ENCODE measurements at regions not wholly inside any gene's neighbourhood (a gene's known extent, or its start where the extent isn't known, plus 50 kb on each side); places are given as distances from the start of the nearest gene placed in this dataset.
"Not testable (repeated sequence)": the region's sequence is repeated elsewhere in the genome, so short reads cannot be mapped to it uniquely, and the experiment has no call there.

GRCh38 chr4:131192318-131192717, 1956.8 kb upstream of the PCDH10 start:
- DNase-seq, result no peak

DNA sequence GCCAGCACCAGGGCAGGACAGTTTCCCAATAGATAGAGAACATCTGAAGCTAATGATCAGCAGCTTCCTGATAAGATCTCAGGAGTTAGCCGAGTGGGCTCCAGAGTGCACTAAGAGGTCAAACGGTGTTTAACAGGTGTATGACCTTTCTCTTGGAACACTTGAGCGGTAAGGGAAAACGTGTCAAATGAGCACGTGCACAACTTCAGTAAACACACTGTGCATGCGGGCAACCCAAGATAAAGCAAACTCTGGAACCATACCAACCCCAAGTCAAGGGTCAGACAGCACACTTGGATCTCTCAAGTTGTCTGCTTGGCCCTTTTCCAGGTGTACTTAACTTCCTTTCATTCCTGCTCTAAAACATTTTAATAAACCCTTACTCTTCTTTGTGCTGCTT, 1941.5 kb upstream of the PCDH10 start:
- no peak for DNase-seq

DNA sequence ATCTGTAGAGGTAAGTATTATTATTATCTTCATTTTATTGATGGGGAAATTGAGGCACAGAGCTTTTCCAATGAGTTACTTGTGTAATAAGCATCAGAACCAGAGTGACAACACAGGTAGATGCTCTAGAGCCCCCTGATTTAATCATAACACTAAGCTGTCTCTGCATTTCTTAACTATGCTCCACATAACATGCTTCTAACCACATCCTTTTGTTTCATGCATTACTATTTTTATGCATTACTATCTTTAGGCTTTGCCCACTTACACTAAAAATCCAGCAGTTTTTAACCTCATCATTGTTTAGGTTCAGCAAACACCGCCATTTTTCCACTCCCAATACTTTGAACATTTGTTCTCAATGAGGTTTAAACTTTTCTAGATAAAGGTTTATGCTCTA, 1900.8 kb upstream of the PCDH10 start:
- DNase-seq, result no peak

DNA sequence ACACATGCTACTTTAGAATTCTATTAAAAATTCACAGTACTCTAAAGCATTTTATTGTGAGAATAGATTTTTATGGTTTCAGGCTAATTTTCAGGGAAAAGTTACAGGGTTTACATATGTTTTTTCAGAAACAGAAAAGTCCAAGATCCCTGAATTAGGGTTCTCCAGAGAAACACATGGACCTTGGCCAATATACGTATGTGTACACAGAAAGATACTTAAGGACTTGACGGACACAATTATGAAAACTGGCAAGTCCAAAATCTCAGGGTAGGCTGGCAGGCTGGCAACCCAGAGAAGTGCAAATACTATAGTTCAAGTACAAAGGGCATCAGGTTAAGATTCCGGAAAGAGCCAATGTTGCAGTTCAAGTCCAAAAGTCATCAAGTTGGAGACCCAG, 1897.8 kb upstream of the PCDH10 start:
- DNase-seq, result no peak

DNA sequence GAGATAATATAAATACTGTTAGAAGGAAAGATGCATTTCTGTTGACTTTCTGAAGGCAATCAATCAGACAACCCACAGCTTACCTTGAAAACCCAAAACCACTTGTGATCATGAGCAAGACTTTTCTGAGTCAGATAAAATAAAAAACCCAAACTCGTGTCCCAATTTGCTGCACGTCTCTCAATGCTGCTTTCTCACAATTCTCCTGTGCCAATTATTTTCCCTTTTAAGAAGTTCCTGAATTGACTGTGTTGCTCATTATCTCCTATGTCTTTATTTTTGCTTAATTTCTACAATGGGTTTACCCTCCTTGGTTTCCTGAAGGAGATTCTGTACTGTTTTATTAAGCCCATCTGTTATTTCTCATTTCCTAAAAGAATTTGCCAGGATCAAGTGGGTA, 1891.9 kb upstream of the PCDH10 start:
- DNase-seq, result no peak

- no peak for DNase-seq
Measured at GRCh38 chr4:131258361-131258760, 1890.7 kb upstream of the PCDH10 start.

- DNase-seq, result no peak
Measured at GRCh38 chr4:131288441-131288840, 1860.7 kb upstream of the PCDH10 start.

GRCh38 chr4:131296192-131296591, 1852.9 kb upstream of the PCDH10 start:
- DNase-seq, result no peak

- no peak for DNase-seq
Measured at GRCh38 chr4:131302108-131302507, 1847.0 kb upstream of the PCDH10 start.

GRCh38 chr4:131304686-131305085, 1844.4 kb upstream of the PCDH10 start:
- no peak for DNase-seq

- DNase-seq, result no peak
Measured at GRCh38 chr4:131309628-131310027, 1839.5 kb upstream of the PCDH10 start.

- no peak for DNase-seq
Measured at GRCh38 chr4:131316086-131316485, 1833.0 kb upstream of the PCDH10 start.

GRCh38 chr4:131337936-131338335, 1811.2 kb upstream of the PCDH10 start:
- DNase-seq, result no peak

GRCh38 chr4:131339137-131339536, 1810.0 kb upstream of the PCDH10 start:
- no peak for DNase-seq

GRCh38 chr4:131344761-131345160, 1804.3 kb upstream of the PCDH10 start:
- no peak for DNase-seq

DNA sequence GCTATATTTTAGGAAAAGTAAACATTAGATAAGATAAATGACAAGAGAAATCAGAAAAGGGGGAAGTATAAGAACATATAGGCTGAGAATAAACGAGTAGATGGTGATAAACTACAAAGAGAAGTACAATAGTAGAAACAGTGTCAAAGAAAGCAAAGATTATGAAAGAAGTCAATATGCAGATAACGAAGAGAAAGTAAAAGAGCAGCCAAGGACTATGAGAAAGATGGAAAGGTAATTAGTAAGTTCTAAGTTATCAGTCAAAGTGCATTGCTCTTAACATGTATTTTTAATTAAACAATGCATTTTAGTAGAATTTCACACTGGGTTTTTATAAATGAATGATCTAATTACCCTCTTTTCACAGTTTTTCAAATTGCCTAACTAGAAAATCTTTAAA, 1801.3 kb upstream of the PCDH10 start:
- DNase-seq, result no peak

DNA sequence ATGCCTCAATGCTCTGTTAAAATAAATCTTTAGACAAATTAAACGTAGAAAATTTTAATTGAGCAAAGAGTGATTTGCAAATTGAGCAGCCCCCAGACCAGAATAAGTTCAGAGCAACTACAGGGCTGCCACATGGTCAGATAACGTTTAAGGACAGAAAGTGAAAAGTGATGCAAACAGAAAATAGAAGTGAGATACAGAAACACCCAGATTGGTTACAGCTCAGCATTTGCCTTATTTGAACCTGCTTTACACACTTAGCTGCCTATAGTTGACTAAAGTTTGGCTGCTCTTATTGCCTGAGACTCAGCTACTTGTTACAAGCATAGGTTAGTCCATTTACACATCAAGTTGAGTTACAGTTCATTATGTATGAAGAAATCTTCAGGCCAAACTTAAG, 1800.8 kb upstream of the PCDH10 start:
- DNase-seq, result no peak

DNA sequence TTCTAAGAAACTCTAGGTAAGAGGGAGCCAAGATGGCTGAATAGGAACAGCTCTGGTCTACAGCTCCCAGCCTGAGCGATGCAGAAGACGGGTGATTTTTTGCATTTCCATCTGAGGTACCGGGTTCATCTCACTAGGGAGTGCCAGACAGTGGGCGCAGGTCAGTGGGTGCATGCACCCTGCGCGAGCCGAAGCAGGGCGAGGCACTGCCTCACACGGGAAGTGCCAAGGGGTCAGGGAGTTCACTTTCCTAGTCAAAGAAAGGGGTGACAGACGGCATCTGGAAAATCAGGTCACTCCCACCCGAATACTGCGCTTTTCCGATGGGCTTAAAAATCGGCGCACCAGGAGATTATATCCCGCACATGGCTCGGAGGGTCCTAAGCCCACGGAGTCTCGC, 1796.7 kb upstream of the PCDH10 start:
- DNase-seq, result not testable (repeated sequence)

GRCh38 chr4:131366714-131367113, 1782.4 kb upstream of the PCDH10 start:
- no peak for DNase-seq

DNA sequence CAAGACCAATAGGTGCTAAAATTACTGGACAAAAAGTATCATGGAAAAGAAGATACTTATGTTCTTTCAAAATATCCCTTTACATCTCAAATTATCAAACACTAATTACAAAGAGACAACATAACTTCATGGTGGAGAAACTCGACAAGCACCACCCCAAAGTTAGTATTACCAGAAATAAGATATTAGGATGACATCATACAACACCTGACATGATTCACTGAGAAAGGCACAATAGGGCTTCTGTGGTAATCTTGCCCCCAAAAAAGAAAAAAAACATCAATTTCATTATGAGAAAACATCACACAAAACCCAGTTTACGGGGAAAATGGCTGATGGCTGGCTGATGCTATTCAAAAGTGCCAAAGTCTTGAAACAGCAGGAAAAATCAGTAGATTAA, 1781.7 kb upstream of the PCDH10 start:
- no peak for DNase-seq

GRCh38 chr4:131370846-131371245, 1778.2 kb upstream of the PCDH10 start:
- DNase-seq, result no peak

GRCh38 chr4:131381055-131381454, 1768.0 kb upstream of the PCDH10 start:
- no peak for DNase-seq

GRCh38 chr4:131382839-131383238, 1766.3 kb upstream of the PCDH10 start:
- DNase-seq, result no peak

GRCh38 chr4:131388277-131388676, 1760.8 kb upstream of the PCDH10 start:
- no peak for DNase-seq

GRCh38 chr4:131408102-131408501, 1741.0 kb upstream of the PCDH10 start:
- DNase-seq, result no peak

GRCh38 chr4:131411393-131411792, 1737.7 kb upstream of the PCDH10 start:
- DNase-seq, result no peak

All from NK-92 treated with Interleukin-12 subunit alpha and Interleukin-12 subunit beta, amount 100 ng/mL, for 24 hours (cell line).